H1 (cell line): ENCODE measurements at regions not wholly inside any gene's neighbourhood (a gene's known extent, or its start where the extent isn't known, plus 50 kb on each side); places are given as distances from the start of the nearest gene placed in this dataset.

Experiments
- CTCF ChIA-PET: fragments of 300-600 bp; sonication (Branson Sonifier 250); formaldehyde crosslinking; loops from one replicate; lab custom pipeline; 2021; ENCODE audit not compliant: partially characterized antibody; lab: Charles Lee
- POLR2A ChIA-PET: fragments of 300-600 bp; sonication (Branson Sonifier 250); formaldehyde crosslinking; loops from one replicate; lab custom pipeline; 2021; ENCODE audit warnings: inconsistent platforms; ENCODE audit not compliant: partially characterized antibody; lab: Charles Lee
- DNase-seq, 2 experiments: peaks; one replicate each; pipeline versions ENCODE4 v3.0.0 to v3.0.0-alpha.2; 2010 to 2022; ENCODE audit warnings: low spot score in 2 of 2, low read depth in 1 of 2, mixed read lengths in 1 of 2
- FAIRE-seq: peaks from 2 replicates; lab custom pipeline; 2011; peaks lifted over from hg19 to GRCh38; lab: Jason Lieb, UNC
- H2AFZ ChIP-seq: 2 replicates; pipeline ENCODE4 v1.8.1; 2012; ENCODE audit warnings: low read length, inconsistent platforms
- H2AK5ac ChIP-seq: 2 replicates; pipeline ENCODE4 v1.6.1; 2013; ENCODE audit warnings: low read depth, low read length
- H2BK120ac ChIP-seq: replicated peaks from 2 replicates; pipeline ENCODE3; 2013; ENCODE audit warnings: low read depth, low read length, inconsistent platforms
- H2BK12ac ChIP-seq: 2 replicates; pipeline ENCODE4 v1.6.1; 2013; ENCODE audit warnings: low read depth, low read length
- H2BK15ac ChIP-seq: 2 replicates; pipeline ENCODE4 v1.6.1; 2013; ENCODE audit warnings: low read length
- H2BK20ac ChIP-seq: 2 replicates; pipeline ENCODE4 v1.6.1; 2013; ENCODE audit warnings: low read length
- H2BK5ac ChIP-seq: 2 replicates; pipeline ENCODE4 v1.6.1; 2013; ENCODE audit warnings: low read depth, low read length
- H3K14ac ChIP-seq: 2 replicates; pipeline ENCODE4 v1.6.1; 2013; ENCODE audit warnings: inconsistent platforms; ENCODE audit not compliant: insufficient read length
- H3K18ac ChIP-seq: 2 replicates; pipeline ENCODE4 v1.6.1; 2013; ENCODE audit warnings: low read length; ENCODE audit errors: extremely low read depth
- H3K23ac ChIP-seq: 2 replicates; pipeline ENCODE4 v1.6.1; 2013; ENCODE audit warnings: inconsistent platforms; ENCODE audit not compliant: insufficient read length
- H3K23me2 ChIP-seq: 2 replicates; pipeline ENCODE4 v1.6.1; 2013; ENCODE audit warnings: low read depth, low read length
- H3K27ac ChIP-seq: 2 replicates; pipeline ENCODE4 v1.6.1; 2011; ENCODE audit warnings: low read depth, low read length, inconsistent platforms
- H3K27me3 ChIP-seq, 4 experiments: replicated peaks in 1 of 4; 1 replicate in 1 of 4; 2 replicates in 3 of 4; pipeline versions ENCODE4 v1.6.1 to v1.8.1; 2011 to 2013; ENCODE audit warnings: low read length in 3 of 4, mild to moderate bottlenecking in 3 of 4, inconsistent platforms in 2 of 4, mixed read lengths in 2 of 4, moderate library complexity in 1 of 4; ENCODE audit not compliant: control insufficient read depth in 3 of 4, insufficient read depth in 3 of 4; ENCODE audit errors: extremely low read depth in 1 of 4
- H3K36me3 ChIP-seq, 4 experiments: 2 replicates each; pipeline versions ENCODE4 v1.6.1 to v1.8.1; 2011 to 2013; ENCODE audit warnings: mild to moderate bottlenecking in 4 of 4, low read length in 3 of 4, moderate library complexity in 2 of 4, control low read depth in 1 of 4, inconsistent platforms in 1 of 4; ENCODE audit not compliant: insufficient read depth in 4 of 4, control insufficient read depth in 2 of 4
- H3K4ac ChIP-seq: replicated peaks from 2 replicates; pipeline ENCODE3; 2013; ENCODE audit warnings: low read length, low read depth, mixed read lengths, inconsistent platforms; ENCODE audit not compliant: insufficient read length
- H3K4me1 ChIP-seq, 4 experiments: replicated peaks in 1 of 4; 1 replicate in 1 of 4; 2 replicates in 3 of 4; pipeline versions ENCODE4 v1.6.1 to v1.8.1; 2011 to 2013; ENCODE audit warnings: low read length in 3 of 4, inconsistent platforms in 2 of 4, mixed read lengths in 1 of 4; ENCODE audit not compliant: insufficient read depth in 4 of 4, control insufficient read depth in 3 of 4
- H3K4me2 ChIP-seq, 2 experiments: 2 replicates each; pipeline versions ENCODE4 v1.6.1 to v1.8.1; 2011 to 2013; ENCODE audit warnings: low read depth in 2 of 2, low read length in 2 of 2, control low read depth in 1 of 2, inconsistent platforms in 1 of 2, mild to moderate bottlenecking in 1 of 2; ENCODE audit not compliant: insufficient read depth in 1 of 2
- H3K4me3 ChIP-seq, 4 experiments: fragments of 200-600, 300-600 bp in 1 of 4; sonication (generic), shearing (Covaris generic), sonication (Bioruptor Twin) in 1 of 4; 2 replicates each; pipeline versions ENCODE4 v1.5.1 to v1.8.1; 2011 to 2016; ENCODE audit warnings: low read length in 4 of 4, low read depth in 3 of 4, control low read depth in 2 of 4, inconsistent platforms in 2 of 4, mild to moderate bottlenecking in 2 of 4, mixed read lengths in 1 of 4, moderate library complexity in 1 of 4; ENCODE audit not compliant: insufficient read depth in 2 of 4; ENCODE audit errors: extremely low read depth in 1 of 4
- H3K56ac ChIP-seq: replicated peaks from 2 replicates; pipeline ENCODE3; 2013; ENCODE audit warnings: low read depth, mild to moderate bottlenecking, mixed read lengths, low read length, inconsistent platforms; ENCODE audit not compliant: insufficient read length
- H3K79me1 ChIP-seq: 2 replicates; pipeline ENCODE4 v1.6.1; 2013; ENCODE audit warnings: low read depth, low read length, control low read depth
- H3K79me2 ChIP-seq, 2 experiments: 2 replicates each; pipeline versions ENCODE4 v1.6.1 to v1.8.1; 2012 to 2013; ENCODE audit warnings: low read length in 2 of 2, mild to moderate bottlenecking in 2 of 2, inconsistent platforms in 1 of 2; ENCODE audit not compliant: insufficient read depth in 2 of 2, control insufficient read depth in 1 of 2
- H3K9ac ChIP-seq, 4 experiments: replicated peaks in 1 of 4; 1 replicate in 1 of 4; 2 replicates in 3 of 4; pipeline versions ENCODE4 v1.6.1 to v1.8.1; 2011 to 2013; ENCODE audit warnings: low read depth in 3 of 4, low read length in 3 of 4, control low read depth in 2 of 4, mild to moderate bottlenecking in 2 of 4, moderate library complexity in 2 of 4, inconsistent platforms in 1 of 4; ENCODE audit errors: extremely low read depth in 1 of 4
- H3K9me3 ChIP-seq, 2 experiments: 2 replicates each; pipeline versions ENCODE4 v1.6.1 to v1.8.1; 2012 to 2013; ENCODE audit warnings: mild to moderate bottlenecking in 2 of 2, moderate library complexity in 2 of 2, control low read depth in 1 of 2, inconsistent platforms in 1 of 2, low read depth in 1 of 2, low read length in 1 of 2, mixed read lengths in 1 of 2; ENCODE audit not compliant: insufficient read depth in 2 of 2
- H4K20me1 ChIP-seq, 2 experiments: replicated peaks in 1 of 2; 2 replicates each; pipeline versions ENCODE3 to v1.8.1; 2011 to 2013; ENCODE audit warnings: inconsistent platforms in 2 of 2, low read length in 2 of 2, mild to moderate bottlenecking in 1 of 2; ENCODE audit not compliant: insufficient read depth in 2 of 2, control insufficient read depth in 1 of 2
- H4K5ac ChIP-seq: 2 replicates; pipeline ENCODE4 v1.6.1; 2013; ENCODE audit warnings: low read length, low read depth, mixed read lengths, inconsistent platforms; ENCODE audit not compliant: insufficient read length
- H4K8ac ChIP-seq: 2 replicates; pipeline ENCODE4 v1.8.0; 2013; ENCODE audit warnings: mild to moderate bottlenecking, moderate library complexity, low read length, inconsistent platforms; ENCODE audit not compliant: insufficient read depth; ENCODE audit errors: extremely low read depth
- H4K91ac ChIP-seq: replicated peaks from 2 replicates; pipeline ENCODE3; 2013; ENCODE audit warnings: low read length, mixed read lengths, inconsistent platforms; ENCODE audit not compliant: insufficient read length
- ATF2 ChIP-seq: IDR thresholded peaks from 2 replicates; pipeline ENCODE4 v1.6.1; 2012; ENCODE audit warnings: low read length, inconsistent platforms
- ATF3 ChIP-seq: IDR thresholded peaks from 2 replicates; pipeline ENCODE4 v1.6.1; 2011; ENCODE audit warnings: low read depth, mild to moderate bottlenecking, low read length; ENCODE audit not compliant: insufficient read depth
- CHD2 ChIP-seq: IDR thresholded peaks from 2 replicates; pipeline ENCODE4 v1.6.1; 2012; ENCODE audit warnings: low read length, improper control_type of control experiment
- HDAC6 ChIP-seq: IDR thresholded peaks from one replicate; pipeline ENCODE4 v1.7.1; 2012; ENCODE audit warnings: low read depth, mild to moderate bottlenecking, inconsistent platforms, low read length, moderate library complexity
- JUN ChIP-seq: IDR thresholded peaks from 2 replicates; pipeline ENCODE4 v1.6.1; 2011; ENCODE audit warnings: low read depth, mild to moderate bottlenecking, improper control_type of control experiment, low read length
- NRF1 ChIP-seq: IDR thresholded peaks from 2 replicates; pipeline ENCODE4 v1.6.1; 2011; ENCODE audit warnings: mild to moderate bottlenecking, low read depth, low read length, improper control_type of control experiment
- RNF2 ChIP-seq: fragments of 200-900, 300-1000 bp; sonication (generic); IDR thresholded peaks from 2 replicates; pipeline ENCODE4 v1.7.1; 2016; ENCODE audit warnings: borderline replicate concordance, low read depth, mild to moderate bottlenecking, antibody characterized with exemption, low read length; ENCODE audit not compliant: poor library complexity, severe bottlenecking; ENCODE audit errors: missing control alignments
- SIN3A ChIP-seq, 2 experiments: IDR thresholded peaks in 1 of 2; conservative IDR thresholded peaks in 1 of 2; 2 replicates each; pipeline ENCODE4 v1.6.1; 2011 to 2012; ENCODE audit warnings: low read length in 2 of 2, improper control_type of control experiment in 1 of 2, low read depth in 1 of 2, mild to moderate bottlenecking in 1 of 2
- SIX5 ChIP-seq: IDR thresholded peaks from 2 replicates; pipeline ENCODE4 v1.6.1; 2011; ENCODE audit warnings: mild to moderate bottlenecking, low read depth, low read length
- TBP ChIP-seq: IDR thresholded peaks from 2 replicates; pipeline ENCODE4 v1.6.1; 2011; ENCODE audit warnings: low read depth, low read length, improper control_type of control experiment
- WGBS, 2 experiments: shearing (Covaris generic) in 1 of 2; methylation state at CpG; one replicate each; pipeline versions ENCODE4 v1.1.6 to v1.1.7; 2013 to 2015; ENCODE audit warnings: low lambda C conversion rate in 2 of 2, mixed read lengths in 2 of 2, inconsistent platforms in 1 of 2, low coverage in 1 of 2, missing lambda C conversion rate in 1 of 2; ENCODE audit not compliant: insufficient replicate concordance in 2 of 2, insufficient coverage in 1 of 2, insufficient read length in 1 of 2; ENCODE audit errors: extremely low coverage in 1 of 2, missing lambda C conversion rate in 1 of 2; 5-methylcytosine and 5-hydroxymethylcytosine counted together

DNA sequence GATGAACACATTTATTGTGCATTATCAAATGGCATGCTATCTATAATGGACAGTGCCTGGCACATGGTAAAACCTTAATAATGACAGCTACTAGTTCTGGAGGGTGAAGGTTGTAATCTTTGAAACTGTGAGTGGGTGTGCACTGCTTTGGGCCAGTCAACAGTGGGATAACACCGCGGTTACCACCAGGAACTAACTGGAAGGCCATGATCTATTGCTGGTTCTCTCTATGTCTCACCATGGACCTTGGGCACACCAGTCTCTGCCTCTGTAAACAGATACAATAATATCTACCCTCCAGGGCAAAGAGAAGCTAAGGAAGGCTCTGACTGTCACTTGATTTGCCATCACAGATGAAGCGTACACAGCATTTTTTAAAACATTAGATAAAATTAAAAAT lies 198.6 kb upstream of the ESRRG start:
- no peak overlapping the region for H3K14ac ChIP-seq
- no peaks in the 10 kb centered on the region for H4K20me1 ChIP-seq
- H4K5ac ChIP-seq, result no peak overlapping the region
- no peak overlapping the region for H3K23ac ChIP-seq
- H3K23me2 ChIP-seq, result no peaks in the 10 kb centered on the region; the same call in 1 of the 2 replicates
- no peak overlapping the region for H4K91ac ChIP-seq
- no peak overlapping the region for H2BK12ac ChIP-seq
- no peaks in the 10 kb centered on the region for H3K79me1 ChIP-seq
- CTCF ChIA-PET, result interaction anchor here (1.1 kb wide), 2 partner anchors 14 to 22 kb away, joined by 3 read pairs; no protein-coding TSS in a partner anchor
- no peak overlapping the region for H2BK5ac ChIP-seq
- H3K4me1 ChIP-seq, result peaks cover 0 to 2% (median 0%) of the 10 kb centered on the region in 4 experiments; a peak in 2 of 7 replicates
- no peaks in the 10 kb centered on the region for H3K27me3 ChIP-seq
- H3K27ac ChIP-seq, result no peak overlapping the region
- H3K9me3 ChIP-seq, result no peaks in the 10 kb centered on the region
- no peaks in the 10 kb centered on the region for H3K36me3 ChIP-seq
- no peak for TF ChIP-seq NRF1
- TF ChIP-seq SIN3A (conservative IDR thresholded peaks at IDR 0.05 in 1 of 2, IDR thresholded peaks at IDR 0.05 in 1 of 2; ENCODE audit: low read depth in 1 of 2, low read length in 2 of 2), result no peak
- TF ChIP-seq TBP, result no peak
- TF ChIP-seq RNF2, result no peak
- no peak for TF ChIP-seq ATF3
- no peak for TF ChIP-seq JUN
- no peak for TF ChIP-seq ATF2
- no peak for TF ChIP-seq HDAC6
- no peak for TF ChIP-seq CHD2
- no peak for TF ChIP-seq SIX5
- TF ChIP-seq, all 59 proteins: peak for 0
- Histone ChIP-seq H3K4me3 (no peak overlapping the region), H2AFZ (no peak overlapping the region), H2BK120ac (no peak overlapping the region), H2BK20ac (no peak overlapping the region), H3K18ac (no peak overlapping the region; the same call in 1 of the 2 replicates), H3K4ac (no peak overlapping the region), H2AK5ac (no peak overlapping the region), H3K9ac (no peak overlapping the region), H3K4me2 (no peak overlapping the region), H3K56ac (no peak overlapping the region), H2BK15ac (no peak overlapping the region), H3K79me2 (no peaks in the 10 kb centered on the region), H4K8ac (no peak overlapping the region)
- DNase-seq, result no peak
- POLR2A ChIA-PET, result no interaction called here
- no peak for FAIRE-seq
- 93% methylated on average over 3 of the region's 3 CpGs; no CpG with 5 or more reads in 1 of the 2 experiments for WGBS, 2 experiments
